ENCODE measurements at regions not wholly inside any gene's neighbourhood (a gene's known extent, or its start where the extent isn't known, plus 50 kb on each side); places are given as distances from the start of the nearest gene placed in this dataset.

DNA sequence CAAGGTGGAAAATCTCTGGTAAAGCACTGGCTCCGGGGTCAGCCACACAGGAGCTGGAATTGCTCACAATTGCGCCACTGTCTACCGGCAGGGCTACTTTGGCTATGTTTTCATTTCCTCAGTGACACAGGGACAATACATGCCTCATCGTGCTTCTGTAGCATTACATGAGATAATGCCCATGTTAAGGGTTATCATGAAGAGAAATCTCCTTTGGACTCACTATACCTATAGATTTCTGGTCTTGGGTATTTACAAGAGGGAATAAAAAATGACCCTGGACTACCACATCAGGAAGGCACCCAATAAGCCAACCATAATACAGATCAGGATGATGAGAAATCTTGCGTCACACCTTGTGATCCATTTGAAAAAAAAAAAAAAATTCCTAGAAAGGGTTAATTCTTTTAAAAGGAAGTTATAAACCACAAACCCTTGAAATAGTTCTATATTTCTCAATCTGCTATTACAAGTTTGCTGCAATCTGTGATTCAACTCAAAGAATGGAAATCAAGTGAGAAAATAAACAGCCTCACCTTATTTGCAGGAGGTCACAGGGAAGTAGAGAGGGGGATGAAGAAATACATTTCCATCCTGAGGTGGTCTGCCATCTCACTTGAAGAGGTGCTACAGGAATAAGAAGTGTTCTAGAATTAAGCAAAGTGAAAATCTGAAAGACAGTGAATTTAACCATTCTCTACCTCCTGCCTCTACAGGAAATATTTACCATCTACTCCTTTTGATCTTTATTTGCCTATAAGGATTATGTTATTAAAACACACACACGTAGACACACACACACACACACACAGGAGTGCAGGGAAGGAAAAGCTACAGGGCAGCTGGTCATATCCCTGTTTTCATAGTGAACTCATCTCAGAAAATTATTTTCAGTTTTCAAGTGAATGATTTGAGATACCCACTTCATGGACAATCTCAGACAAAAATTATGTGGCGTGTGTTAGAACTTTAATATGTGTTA lies 231.3 kb upstream of the CELF2 start:
- H3K9me3 ChIP-seq: no peaks in the 10 kb centered on the region
- DNase-seq (no peak), ATAC-seq (peak; percentile 70)
- H3K4me1 ChIP-seq: peaks cover 25% of the 10 kb centered on the region
- H3K4me3 ChIP-seq: no peak overlapping the region
- H3K36me3 ChIP-seq: no peaks in the 10 kb centered on the region
- peak overlapping the region; percentile 48 for H3K27ac ChIP-seq
- H3K27me3 ChIP-seq: no peaks in the 10 kb centered on the region
- intact Hi-C loops (cut with DNase I): no loop called here
- TF ChIP-seq, protein P1, sequence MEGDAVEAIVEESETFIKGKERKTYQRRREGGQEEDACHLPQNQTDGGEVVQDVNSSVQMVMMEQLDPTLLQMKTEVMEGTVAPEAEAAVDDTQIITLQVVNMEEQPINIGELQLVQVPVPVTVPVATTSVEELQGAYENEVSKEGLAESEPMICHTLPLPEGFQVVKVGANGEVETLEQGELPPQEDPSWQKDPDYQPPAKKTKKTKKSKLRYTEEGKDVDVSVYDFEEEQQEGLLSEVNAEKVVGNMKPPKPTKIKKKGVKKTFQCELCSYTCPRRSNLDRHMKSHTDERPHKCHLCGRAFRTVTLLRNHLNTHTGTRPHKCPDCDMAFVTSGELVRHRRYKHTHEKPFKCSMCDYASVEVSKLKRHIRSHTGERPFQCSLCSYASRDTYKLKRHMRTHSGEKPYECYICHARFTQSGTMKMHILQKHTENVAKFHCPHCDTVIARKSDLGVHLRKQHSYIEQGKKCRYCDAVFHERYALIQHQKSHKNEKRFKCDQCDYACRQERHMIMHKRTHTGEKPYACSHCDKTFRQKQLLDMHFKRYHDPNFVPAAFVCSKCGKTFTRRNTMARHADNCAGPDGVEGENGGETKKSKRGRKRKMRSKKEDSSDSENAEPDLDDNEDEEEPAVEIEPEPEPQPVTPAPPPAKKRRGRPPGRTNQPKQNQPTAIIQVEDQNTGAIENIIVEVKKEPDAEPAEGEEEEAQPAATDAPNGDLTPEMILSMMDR (IDR thresholded peaks at IDR 0.05): no peak

DNA sequence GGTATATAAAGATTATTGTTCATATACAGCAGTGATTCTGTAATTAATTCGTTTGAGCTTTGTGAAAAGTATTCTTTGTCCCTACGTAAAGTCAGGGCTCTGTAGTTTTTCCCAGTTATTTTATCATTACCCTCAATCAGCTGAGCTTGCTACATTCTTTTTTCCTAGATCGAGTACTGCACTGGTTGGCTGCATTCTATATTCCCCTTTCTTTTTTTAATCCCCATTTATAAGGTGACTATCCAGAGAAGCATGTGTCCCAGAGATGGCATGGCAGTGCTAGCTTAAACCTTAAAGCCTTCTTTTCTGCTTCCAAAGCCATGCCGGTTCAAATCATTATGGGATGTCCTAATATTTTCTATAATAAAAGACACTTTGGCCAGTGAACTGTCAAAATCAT lies 230.1 kb upstream of the CELF2 start:
- DNase-seq (no peak), ATAC-seq (no peak)
- peak overlapping the region; percentile 4 for H3K4me3 ChIP-seq
- peaks cover 25% of the 10 kb centered on the region for H3K4me1 ChIP-seq
- TF ChIP-seq, protein P1 (IDR thresholded peaks at IDR 0.05): no peak
- peak overlapping the region; percentile 48 for H3K27ac ChIP-seq
- no peaks in the 10 kb centered on the region for H3K27me3 ChIP-seq
- H3K36me3 ChIP-seq: no peaks in the 10 kb centered on the region
- intact Hi-C loops (cut with DNase I): no loop called here
- no peaks in the 10 kb centered on the region for H3K9me3 ChIP-seq

DNA sequence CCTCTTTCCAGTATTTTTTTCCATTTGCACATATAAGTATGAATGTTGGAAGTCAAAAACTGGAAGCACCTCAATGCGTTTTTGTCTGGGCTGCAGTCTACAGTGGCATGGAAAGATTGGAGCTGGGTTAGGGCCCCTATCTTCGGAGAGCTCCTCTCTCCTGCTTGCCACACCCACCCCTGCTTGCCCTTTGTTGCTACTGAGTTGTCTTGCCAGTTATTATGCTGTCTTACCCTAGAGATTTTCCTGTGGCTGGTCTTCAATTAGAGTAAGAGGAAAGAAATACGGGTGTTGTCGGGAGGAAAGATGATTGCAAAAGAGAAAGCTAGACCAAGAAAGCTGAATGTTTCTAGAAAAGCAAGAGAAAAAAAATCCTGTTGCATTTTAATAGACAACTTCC lies 228.9 kb upstream of the CELF2 start:
- Histone ChIP-seq H3K36me3 (no peaks in the 10 kb centered on the region), H3K4me1 (peaks cover 25% of the 10 kb centered on the region), H3K9me3 (no peaks in the 10 kb centered on the region), H3K27ac (peak overlapping the region; percentile 38), H3K4me3 (no peak overlapping the region), H3K27me3 (no peaks in the 10 kb centered on the region)
- TF ChIP-seq, protein P1 (IDR thresholded peaks at IDR 0.05): no peak
- DNase-seq: no peak
- intact Hi-C loops (cut with DNase I): no loop called here
- ATAC-seq: peak; percentile 36

DNA sequence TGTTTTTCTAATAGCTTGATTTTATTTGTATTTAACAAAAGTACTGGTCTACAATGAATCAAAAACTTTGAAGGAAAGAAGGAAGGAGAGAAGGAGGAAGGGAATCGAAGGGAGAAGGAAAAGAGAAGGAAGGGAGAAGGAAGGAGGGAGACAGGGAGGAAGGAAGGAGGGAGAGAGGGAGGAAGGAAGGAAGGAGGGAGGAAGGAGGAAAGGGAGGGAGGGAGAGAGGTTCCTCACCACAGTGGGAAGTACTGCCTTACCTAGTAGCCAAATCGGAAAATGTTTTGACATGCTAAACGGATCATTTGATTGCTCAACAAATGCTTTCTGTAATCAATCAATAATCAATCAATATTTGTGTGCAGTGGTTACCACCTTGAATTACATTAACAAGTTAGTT lies 225.8 kb upstream of the CELF2 start:
- TF ChIP-seq, protein P1 (IDR thresholded peaks at IDR 0.05): no peak
- DNase-seq: no peak
- H3K27ac ChIP-seq: no peak overlapping the region
- intact Hi-C loops (cut with DNase I): no loop called here
- ATAC-seq: no peak
- peaks cover 18% of the 10 kb centered on the region for H3K4me1 ChIP-seq
- peak overlapping the region; percentile 42 for H3K4me3 ChIP-seq
- no peaks in the 10 kb centered on the region for H3K9me3 ChIP-seq
- no peaks in the 10 kb centered on the region for H3K36me3 ChIP-seq
- no peaks in the 10 kb centered on the region for H3K27me3 ChIP-seq

DNA sequence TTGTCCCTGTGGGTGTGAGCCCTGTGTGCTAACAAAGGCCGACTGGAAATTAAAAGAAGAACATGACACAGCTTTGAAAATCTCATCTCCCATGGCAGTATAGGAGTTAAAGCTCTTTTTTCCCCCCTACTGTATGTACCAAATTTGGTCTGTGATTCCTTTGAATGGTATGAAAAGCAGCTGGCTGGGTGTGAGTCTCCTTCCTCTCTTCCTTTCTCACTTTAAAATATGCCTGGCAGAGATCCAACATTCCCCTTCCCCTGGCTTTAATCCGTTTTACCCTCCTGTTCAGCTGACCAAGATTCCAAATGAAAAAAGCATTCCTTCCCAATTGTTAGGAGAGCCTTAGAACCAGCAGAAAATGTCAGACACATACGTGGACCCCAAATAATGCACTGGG lies 225.0 kb upstream of the CELF2 start:
- peak; percentile 35 for ATAC-seq
- H3K9me3 ChIP-seq: no peaks in the 10 kb centered on the region
- intact Hi-C loops (cut with DNase I): no loop called here
- TF ChIP-seq, protein P1 (IDR thresholded peaks at IDR 0.05): no peak
- H3K27me3 ChIP-seq: no peaks in the 10 kb centered on the region
- no peaks in the 10 kb centered on the region for H3K36me3 ChIP-seq
- DNase-seq: no peak
- H3K27ac ChIP-seq: peak overlapping the region; percentile 94
- peaks cover 16% of the 10 kb centered on the region for H3K4me1 ChIP-seq
- H3K4me3 ChIP-seq: peak overlapping the region; percentile 42
